CD4-positive, alpha-beta T cell treated with Interleukin-21 for 1 hour (primary cell): ENCODE measurements at regions not wholly inside any gene's neighbourhood (a gene's known extent, or its start where the extent isn't known, plus 50 kb on each side); places are given as distances from the start of the nearest gene placed in this dataset.
"Not testable (repeated sequence)": the region's sequence is repeated elsewhere in the genome, so short reads cannot be mapped to it uniquely, and the experiment has no call there.

Experiments
- DNase-seq: peaks from one replicate; pipeline ENCODE4 v3.0.0-alpha.2; 2020

GRCh38 chr7:118839515-118839914 lies 615.0 kb downstream of the ANKRD7 start:
- no peak for DNase-seq

GRCh38 chr7:118843456-118843855 lies 619.0 kb downstream of the ANKRD7 start:
- DNase-seq: no peak

GRCh38 chr7:118844748-118845147 lies 620.2 kb downstream of the ANKRD7 start:
- DNase-seq: no peak

- no peak for DNase-seq
Measured at GRCh38 chr7:118845791-118846190, 621.3 kb downstream of the ANKRD7 start.

GRCh38 chr7:118846977-118847376 lies 622.5 kb downstream of the ANKRD7 start:
- DNase-seq: no peak

GRCh38 chr7:118855290-118855689 lies 630.8 kb downstream of the ANKRD7 start:
- DNase-seq: no peak

GRCh38 chr7:118858651-118859149 lies 634.2 kb downstream of the ANKRD7 start:
- DNase-seq: no peak

- no peak for DNase-seq
Measured at GRCh38 chr7:118861581-118861980, 637.1 kb downstream of the ANKRD7 start.

GRCh38 chr7:118862740-118863139 lies 638.2 kb downstream of the ANKRD7 start:
- no peak for DNase-seq

- DNase-seq: no peak
Measured at GRCh38 chr7:118863966-118864365, 639.5 kb downstream of the ANKRD7 start.

- no peak for DNase-seq
Measured at GRCh38 chr7:118867860-118868259, 643.4 kb downstream of the ANKRD7 start.

- DNase-seq: not testable (repeated sequence)
Measured at GRCh38 chr7:118869141-118869540, 644.6 kb downstream of the ANKRD7 start.

GRCh38 chr7:118870187-118870586 lies 645.7 kb downstream of the ANKRD7 start:
- no peak for DNase-seq

- DNase-seq: no peak
Measured at GRCh38 chr7:118872568-118872967, 648.1 kb downstream of the ANKRD7 start.

GRCh38 chr7:118877187-118877586 lies 652.7 kb downstream of the ANKRD7 start:
- DNase-seq: no peak

- no peak for DNase-seq
Measured at GRCh38 chr7:118878336-118878735, 653.8 kb downstream of the ANKRD7 start.

GRCh38 chr7:118898284-118898683 lies 673.8 kb downstream of the ANKRD7 start:
- no peak for DNase-seq

GRCh38 chr7:118902600-118902999 lies 678.1 kb downstream of the ANKRD7 start:
- DNase-seq: no peak

GRCh38 chr7:118907911-118908527 lies 683.5 kb downstream of the ANKRD7 start:
- DNase-seq: no peak

GRCh38 chr7:118916120-118916519 lies 691.6 kb downstream of the ANKRD7 start:
- not testable (repeated sequence) for DNase-seq

- DNase-seq: no peak
Measured at GRCh38 chr7:118918556-118918955, 694.1 kb downstream of the ANKRD7 start.

GRCh38 chr7:118938845-118939244 lies 714.3 kb downstream of the ANKRD7 start:
- DNase-seq: no peak

- DNase-seq: no peak
Measured at GRCh38 chr7:118944271-118944670, 719.8 kb downstream of the ANKRD7 start.

GRCh38 chr7:118945911-118946682 lies 721.6 kb downstream of the ANKRD7 start:
- DNase-seq: no peak
